Muscle of arm (tissue), 1 donor: ENCODE measurements at regions not wholly inside any gene's neighbourhood (a gene's known extent, or its start where the extent isn't known, plus 50 kb on each side); places are given as distances from the start of the nearest gene placed in this dataset.

Experiments
- DNase-seq: peaks from one replicate; pipeline ENCODE4 v3.0.0-alpha.2; 2013

DNA sequence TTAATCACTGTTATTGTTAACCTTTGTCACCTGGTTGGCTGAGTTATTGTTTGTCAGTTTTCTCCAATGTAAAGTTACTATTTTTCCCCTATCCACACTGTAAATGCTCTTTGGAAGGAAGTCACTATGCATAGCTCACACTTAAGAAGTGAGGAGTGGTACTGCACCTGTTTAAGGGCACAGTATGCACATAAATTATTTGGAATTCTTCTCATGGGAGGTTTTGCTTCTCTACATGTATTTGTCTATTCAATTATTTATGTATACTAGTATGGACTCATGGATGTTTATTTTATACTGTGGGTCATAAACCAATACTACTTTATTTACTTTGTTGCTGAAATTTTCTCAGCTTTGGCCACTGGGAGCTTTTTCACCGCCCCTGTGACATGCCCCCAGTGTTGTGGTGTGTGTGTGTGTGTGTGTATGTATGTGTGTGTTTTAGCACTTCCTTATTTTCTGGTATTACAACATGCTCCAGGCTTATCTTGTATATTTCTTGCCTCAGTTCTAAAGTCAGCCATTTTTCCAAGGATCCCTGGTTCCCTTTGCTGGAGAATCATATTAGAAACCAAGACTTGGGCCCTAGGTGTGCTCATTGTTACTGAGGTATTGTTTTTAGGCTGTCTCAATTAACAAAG is 290.5 kb downstream of the KBTBD8 start:
- DNase-seq = no peak

DNA sequence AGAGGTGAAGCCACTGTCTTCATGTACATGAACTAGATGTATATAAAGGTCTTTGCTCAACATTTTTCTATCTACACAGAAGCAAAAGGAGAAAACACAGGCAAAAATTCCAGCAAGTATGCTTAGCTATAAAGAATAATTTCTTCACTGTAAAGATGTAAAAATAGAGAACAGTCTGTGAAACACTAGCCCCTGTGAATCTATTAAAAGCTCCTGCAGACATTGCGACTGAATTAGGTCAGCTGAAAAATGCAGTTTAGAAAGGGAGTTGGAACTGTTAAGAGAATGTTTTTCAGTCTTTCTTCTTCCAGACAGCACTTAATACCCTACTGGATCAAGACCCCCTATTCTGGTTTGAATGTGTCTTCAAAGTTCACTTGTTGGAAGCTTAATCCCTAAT is 291.5 kb downstream of the KBTBD8 start:
- no peak for DNase-seq

DNA sequence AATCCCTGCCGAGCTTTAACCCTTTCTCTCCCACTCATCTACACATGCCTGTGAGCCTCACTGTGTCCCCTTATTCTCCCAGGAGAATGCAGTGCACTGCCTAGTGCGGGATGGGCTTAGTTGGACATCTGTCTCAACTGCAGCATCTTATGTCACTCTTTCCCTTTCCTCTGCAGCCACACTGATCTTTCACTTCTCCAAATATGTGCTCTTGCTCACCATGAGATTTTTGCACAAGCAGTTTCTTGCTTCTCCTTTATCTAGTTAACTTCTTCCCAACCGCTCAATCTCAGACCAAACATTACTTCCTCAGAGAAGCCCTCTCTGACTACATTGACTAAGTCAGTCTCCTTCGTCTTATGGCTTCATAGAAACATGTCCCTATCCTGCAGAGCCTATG is 292.3 kb downstream of the KBTBD8 start:
- DNase-seq = no peak

DNA sequence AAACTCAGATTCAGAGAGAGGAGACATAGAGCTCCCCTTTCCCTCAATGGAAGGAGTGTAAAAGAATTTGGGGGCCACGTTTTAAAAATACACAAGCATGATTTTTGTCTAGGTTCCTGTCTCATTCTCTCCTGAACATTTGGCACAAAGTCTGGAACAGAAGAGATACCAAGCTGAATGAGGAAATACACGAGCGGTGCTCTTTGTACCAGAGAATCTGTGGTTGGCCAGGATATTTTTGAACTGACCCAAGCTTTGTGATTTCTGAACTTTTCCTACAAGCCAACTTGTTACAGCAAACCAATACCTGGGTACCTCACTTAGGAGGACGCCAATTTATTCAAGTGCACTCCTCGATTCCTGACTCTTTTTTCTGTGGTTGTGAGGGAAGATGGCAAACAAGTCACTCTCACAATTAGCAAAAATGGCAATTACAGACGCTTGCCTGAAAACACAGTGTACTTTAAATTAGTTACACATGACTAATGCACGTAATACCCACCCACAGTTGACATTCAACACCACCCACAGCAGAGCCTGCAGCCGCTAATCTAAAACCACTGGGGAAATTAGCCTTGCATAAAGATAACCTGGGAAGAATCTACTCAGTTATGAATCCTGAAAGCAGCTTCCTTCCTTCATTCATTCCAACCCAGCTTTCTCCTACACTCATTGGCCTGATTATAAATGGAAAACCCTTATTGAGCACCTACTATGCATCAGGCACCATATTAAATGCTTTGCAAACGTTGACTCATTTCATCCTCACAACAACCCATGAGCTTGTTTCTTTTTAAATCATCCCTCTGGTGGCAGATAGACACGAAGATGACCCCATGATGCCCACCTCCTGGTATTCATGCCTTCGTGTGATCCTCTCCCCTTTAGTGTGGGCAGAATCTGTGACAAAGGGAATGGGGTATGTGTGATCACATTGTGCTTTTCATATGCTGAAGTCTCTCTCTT is 293.5 kb downstream of the KBTBD8 start:
- DNase-seq = no peak

DNA sequence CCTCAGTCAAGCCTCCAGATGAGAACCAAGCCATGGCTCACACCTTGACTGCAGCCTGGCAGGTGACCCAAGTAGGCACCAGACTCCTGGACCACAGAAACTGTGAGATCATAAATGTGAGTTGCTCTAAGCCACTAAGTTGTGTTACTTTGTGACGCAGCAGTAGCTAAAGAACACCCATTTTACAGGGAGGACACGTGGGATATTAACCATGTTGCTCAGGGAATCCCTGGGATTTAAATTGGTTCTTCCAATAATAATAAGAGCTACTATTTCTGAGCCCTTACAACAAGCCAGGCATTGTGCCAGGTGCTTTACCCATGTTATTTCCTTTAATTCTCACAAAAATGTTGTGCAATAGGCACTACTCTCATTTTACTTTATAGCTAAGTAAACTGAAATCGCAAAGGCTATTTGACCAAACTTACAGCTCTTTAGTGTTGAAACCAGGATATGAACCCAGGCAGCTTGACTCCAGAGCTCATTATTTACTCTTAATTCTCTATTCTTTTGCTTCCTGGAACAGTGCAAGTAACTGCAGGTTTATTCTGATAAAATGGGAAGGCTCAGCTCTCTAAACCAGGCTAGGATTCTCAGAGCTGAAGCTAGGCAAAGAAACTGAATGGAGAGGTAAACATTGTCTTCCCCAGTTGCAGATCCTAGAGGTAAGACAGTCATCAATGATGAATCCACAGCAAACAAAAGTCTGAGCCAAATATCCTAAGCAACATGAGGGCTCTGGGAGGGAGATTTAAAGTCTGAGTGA is 294.4 kb downstream of the KBTBD8 start:
- no peak for DNase-seq

DNA sequence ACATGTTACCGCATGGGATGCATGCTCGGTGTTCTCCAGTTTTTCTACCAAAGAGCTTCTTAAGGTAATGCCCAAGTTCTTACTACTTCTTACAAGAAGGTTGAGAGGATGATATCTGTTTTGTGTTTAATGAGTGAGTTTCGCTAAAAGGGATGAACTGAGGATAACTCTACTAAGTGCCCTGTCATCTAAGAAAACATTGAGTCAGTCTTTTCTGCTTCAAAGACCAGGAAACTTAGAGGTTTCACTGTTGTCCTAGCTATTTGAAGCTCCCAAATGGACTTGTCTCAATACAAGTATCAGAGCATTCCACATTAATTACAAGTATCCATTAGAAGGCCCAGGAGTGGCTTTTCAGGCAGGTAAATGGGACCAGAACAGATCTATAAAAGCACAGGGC is 296.2 kb downstream of the KBTBD8 start:
- DNase-seq = no peak

DNA sequence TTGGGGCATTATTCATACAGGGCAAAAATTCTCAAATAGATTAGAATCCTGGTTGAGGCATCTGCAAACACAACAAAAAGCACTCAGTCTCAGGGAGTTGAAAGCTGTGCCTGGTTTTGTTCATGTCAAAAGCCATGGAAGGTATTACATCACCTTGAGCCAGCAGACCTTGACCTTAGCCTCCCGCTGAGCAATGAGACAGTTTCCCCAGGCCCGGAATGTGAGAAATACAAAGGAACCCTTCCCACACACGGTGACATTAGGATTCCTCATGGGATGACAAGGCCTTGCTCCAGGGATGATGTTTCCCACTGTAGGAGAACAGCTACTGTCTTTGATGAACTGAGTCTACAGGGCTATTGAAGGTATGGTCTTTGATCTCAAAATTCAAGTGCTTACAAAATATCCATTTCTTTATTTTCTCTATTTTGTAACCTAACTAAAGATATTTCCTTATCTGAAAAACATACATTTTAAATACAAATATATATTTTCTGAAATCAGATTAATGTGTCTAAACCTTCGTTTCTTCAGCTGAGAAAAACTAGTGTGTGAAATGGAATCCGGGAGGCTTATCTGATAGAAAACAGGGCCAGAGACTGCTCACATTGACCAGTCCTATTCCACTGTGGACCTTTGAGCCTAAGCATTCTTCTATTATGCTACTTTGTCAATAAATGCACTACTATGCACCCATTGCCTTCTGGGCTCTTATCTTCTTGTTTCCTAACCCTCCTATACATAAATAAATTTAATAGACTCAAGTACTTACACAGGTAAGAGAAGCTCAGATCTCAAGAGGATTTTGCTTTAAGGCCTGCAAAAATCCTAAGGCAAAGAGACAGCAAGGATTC is 298.2 kb downstream of the KBTBD8 start:
- DNase-seq = no peak

DNA sequence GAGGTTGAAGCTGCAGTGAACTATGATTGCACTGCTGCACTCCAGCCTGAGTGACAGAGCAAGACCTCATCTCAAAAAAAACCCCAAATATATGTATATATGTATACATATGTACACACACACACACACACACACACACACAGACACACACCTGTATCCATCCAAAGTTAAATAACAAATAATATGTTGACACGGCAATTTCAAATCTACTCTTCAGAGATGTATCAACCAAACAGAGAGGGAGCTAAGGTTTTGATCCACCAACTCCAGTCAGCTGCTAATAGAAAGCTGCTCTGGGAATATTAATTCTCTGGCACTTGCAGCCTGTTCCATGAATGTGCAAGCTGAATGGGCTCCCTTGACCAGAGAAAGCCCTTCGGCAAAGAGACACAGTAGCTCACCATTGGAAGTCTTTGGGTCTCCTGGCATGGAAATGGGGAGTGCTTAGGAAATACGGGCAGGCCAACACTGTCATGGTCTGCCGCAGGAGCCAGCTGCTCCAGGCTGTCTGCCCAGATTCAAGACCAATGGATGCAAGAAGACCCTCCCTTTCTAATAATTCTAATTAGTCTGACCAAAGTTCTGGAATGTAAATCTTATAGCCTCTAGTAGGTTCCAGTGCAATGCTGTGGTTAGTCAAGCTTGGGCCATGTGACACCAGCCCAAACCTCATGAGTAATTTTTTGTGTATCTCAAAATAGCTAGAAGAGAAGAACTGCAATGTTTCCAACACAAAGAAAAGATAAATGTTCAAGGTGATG is 299.8 kb downstream of the KBTBD8 start:
- no peak for DNase-seq

DNA sequence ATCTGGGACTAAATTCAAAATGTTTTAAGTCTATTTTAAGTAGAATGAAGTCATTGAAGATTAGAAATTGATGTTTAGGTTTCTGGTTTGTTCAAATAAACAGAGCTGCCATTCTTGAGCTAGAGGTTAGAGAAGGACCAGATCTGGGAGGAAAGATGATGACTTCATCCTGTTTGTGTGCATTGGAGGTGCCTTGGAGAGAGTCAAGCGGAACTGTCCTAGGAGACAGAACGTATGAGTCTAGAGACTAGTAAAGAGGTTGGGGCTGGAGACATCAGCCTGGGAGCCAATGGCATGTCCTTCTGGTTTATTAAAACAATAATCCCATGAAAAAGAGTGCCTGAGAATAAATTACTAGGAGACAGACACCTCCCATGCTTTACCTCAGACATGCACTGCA is 303.4 kb downstream of the KBTBD8 start:
- no peak for DNase-seq

DNA sequence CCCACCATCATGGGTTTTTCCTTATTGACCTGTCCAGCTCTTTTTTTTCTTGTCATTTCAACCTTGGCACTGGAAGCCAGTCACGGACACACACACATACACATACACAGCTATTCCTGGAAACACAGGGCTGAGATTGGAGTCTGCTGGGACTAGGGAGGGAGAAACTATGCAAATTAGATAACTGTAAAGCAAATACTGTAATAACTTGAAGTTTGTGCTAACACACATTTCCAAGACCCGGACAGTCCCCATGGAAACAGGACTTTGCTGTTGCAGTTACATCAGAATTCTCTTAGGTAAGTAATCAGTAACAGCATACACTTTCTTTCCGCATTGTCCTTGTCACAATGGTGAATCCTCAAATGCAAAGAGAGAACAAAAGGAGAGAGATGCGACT is 304.4 kb downstream of the KBTBD8 start:
- no peak for DNase-seq

DNA sequence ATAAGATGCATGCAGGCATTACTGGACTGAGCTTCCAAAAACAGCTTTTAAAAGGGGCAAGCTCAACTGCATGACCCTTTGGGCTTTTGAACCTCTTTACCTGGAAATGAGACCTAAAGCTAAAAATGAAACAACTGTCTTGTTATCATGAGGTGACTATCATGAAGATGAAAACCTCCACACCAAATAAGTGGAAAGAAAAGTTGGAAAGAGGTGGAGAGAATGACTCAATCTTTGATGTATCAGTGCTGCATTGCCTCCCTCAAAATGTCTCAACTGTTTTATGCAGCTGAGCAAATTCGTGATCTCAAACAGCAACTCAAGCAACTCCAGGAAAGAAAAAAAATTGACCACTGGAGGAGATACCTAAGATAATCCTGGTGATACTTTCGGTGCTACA is 307.1 kb downstream of the KBTBD8 start:
- DNase-seq = no peak

DNA sequence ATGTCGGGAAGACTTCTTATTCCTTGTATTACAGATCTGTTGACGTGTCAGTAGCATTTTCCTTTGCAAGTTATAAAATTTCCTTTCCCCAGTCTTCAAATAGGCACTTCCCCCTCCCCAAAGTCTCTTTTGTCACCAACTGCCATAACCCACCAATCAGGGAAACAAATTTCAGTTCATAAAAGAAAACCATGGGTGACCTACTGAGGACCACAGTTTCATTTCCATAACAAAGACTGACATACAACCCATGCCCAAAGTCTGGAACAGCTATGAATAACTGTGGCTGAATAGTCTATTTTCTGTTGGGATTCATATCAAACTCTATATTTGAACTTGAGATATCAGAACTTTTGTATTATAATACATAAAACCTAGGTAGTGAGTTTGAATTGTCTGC is 307.8 kb downstream of the KBTBD8 start:
- no peak for DNase-seq

DNA sequence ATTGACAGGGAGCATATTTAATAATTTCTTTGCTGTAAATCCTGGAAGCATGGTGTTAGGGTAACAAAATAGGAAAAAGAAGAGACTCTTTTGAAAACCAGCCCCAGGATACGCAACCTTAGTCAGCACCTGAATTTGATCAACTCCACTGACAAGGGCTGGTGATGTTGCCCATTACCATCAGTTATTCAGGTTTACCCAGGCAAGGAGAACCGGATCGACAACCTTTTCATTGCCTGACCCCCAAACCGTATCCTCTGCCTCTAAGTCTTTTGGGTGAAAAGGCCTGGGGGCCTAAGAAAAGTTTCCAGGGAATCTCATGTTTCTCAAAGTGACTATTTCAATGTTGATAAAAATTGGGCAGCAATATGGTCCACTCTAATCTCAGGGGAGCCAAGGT is 313.3 kb downstream of the KBTBD8 start:
- no peak for DNase-seq

DNA sequence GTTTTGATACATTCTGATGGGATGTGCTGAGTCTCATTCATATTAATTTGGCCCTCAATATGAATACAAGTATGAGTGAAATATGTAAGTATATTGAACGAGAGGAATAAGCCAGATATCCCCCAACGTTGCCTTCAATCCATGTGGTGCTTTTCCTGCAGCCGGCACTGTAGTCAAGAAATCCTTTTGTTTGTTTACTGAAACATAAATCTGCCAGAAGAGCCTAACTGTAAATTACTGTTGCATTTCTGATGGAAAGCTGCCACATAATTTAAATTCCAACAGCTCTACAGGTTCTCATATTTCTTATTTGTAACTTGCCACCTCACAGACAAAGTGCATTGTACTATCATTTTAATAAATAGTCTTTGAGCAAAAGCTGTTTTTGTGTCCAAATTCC is 314.0 kb downstream of the KBTBD8 start:
- DNase-seq = no peak

DNA sequence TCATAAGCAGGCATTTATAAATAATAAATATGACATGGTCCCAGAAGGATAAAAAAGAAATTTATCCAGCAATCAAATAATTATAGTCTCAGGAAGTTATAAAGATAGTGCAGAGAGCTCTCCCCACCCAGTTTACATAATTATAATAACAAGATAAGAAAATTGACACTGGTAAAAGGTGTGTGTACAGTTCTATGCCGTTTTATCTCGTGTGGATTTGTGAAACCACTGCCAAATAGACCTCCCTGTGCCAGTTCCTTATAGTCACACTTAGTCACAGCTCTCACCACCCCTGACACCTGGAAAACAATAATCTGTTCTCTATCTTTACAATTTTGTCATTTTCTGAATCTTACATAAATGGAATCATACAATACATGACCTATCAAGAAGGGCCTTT is 320.1 kb downstream of the KBTBD8 start:
- DNase-seq = no peak

DNA sequence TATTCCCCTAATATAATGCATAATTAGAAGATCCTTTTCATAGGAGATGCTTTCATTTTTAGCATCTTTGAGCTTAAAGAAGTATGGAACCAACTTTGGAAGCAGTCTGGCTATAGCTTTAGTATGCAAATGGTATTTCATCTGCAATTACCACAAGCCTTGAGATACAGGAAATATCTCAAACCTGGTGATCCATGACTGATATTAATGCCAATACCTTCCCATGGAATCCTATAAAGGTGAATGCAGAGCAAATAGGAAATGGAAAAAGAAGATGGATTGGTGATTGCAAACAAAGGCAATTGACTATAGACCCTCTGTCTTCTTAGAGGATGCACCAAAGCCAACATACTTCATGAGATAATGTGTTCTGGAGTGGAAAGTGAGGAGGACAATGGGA is 326.4 kb downstream of the KBTBD8 start:
- no peak for DNase-seq
